Natural killer cell treated with Interleukin-12 subunit alpha and Interleukin-12 subunit beta and Interleukin-15 and Interleukin-18, amount 100 ng/mL, for 72 hours (primary cell): ENCODE measurements at regions not wholly inside any gene's neighbourhood (a gene's known extent, or its start where the extent isn't known, plus 50 kb on each side); places are given as distances from the start of the nearest gene placed in this dataset.

ENCODE experiments used
- ATAC-seq, 2 donors: fragments of 150-1000 bp; cut with Tn5 transposase in 1 of 2; sonication (Bioruptor Pico), chemical (Tn5 transposase) in 1 of 2; 2 replicates each; pipeline ENCODE4 v1.10.0; 2021
- DNase-seq: peaks from one replicate; pipeline ENCODE4 v3.0.0; 2022; ENCODE audit warnings: low spot score
- H3K27ac Mint-ChIP-seq, 2 donors: 1 replicate in 1 of 2; 2 replicates in 1 of 2; pipeline ENCODE4 v1.8.0; 2022; ENCODE audit warnings: mixed read lengths in 2 of 2, mild to moderate bottlenecking in 1 of 2, moderate library complexity in 1 of 2
- H3K27me3 Mint-ChIP-seq, 2 donors: 1 replicate in 1 of 2; 2 replicates in 1 of 2; pipeline ENCODE4 v1.8.0; 2022; ENCODE audit warnings: mixed read lengths in 2 of 2
- H3K36me3 Mint-ChIP-seq: one replicate; pipeline ENCODE4 v1.8.0; 2022; ENCODE audit warnings: mixed read lengths
- H3K4me1 Mint-ChIP-seq, 2 donors: 1 replicate in 1 of 2; 2 replicates in 1 of 2; pipeline ENCODE4 v1.8.0; 2022; ENCODE audit warnings: low read depth in 2 of 2, mixed read lengths in 2 of 2, mild to moderate bottlenecking in 1 of 2
- H3K4me3 Mint-ChIP-seq: one replicate; pipeline ENCODE4 v1.8.0; 2022; ENCODE audit warnings: mixed read lengths
- H3K9me3 Mint-ChIP-seq: 2 replicates; pipeline ENCODE4 v1.8.0; 2022; ENCODE audit warnings: mixed read lengths

DNA sequence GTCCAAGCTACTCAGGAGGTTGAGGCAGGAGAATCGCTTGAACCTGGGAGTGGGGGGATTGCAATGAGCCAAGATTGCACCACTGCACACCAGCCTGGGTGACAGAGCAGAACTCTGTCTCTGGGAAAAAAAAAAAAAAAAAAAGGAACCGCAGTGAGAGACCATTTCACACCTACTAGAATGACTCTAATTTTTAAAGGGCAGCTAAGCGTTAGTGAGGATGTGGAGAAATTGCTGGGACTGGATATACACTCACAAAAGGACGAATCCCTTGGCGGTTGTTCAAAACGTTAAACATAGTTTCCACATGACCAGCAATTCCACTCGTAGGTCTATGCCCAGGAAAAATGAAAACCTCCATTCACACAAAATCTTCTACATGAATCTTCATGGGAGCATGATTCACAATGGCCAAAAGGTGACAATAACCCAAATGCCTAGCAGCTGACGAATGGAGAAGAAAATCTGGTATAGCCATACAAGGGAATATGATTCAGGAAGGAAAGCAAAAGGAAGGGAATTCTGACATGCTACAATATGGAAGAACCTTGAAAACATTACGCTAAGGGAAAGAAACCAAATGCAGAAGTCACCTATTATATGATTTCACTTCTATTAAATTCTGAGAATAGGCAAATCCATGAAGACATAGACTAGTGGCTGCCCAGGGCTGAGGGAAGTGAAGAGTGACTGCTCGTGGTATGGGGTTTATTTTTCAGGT lies 127.0 kb downstream of the CHSY1 start:
- Mint-ChIP-seq H3K9me3 (no peaks in the 10 kb centered on the region), H3K27ac (peak overlapping the region; percentile 100), H3K4me1 (peaks cover 74 to 81% of the 10 kb centered on the region in 2 donors), H3K36me3 (no peaks in the 10 kb centered on the region), H3K27me3 (no peaks in the 10 kb centered on the region), H3K4me3 (peak overlapping the region; percentile 87)
- DNase-seq (no peak), ATAC-seq (peak; percentile 53 to 74)

DNA sequence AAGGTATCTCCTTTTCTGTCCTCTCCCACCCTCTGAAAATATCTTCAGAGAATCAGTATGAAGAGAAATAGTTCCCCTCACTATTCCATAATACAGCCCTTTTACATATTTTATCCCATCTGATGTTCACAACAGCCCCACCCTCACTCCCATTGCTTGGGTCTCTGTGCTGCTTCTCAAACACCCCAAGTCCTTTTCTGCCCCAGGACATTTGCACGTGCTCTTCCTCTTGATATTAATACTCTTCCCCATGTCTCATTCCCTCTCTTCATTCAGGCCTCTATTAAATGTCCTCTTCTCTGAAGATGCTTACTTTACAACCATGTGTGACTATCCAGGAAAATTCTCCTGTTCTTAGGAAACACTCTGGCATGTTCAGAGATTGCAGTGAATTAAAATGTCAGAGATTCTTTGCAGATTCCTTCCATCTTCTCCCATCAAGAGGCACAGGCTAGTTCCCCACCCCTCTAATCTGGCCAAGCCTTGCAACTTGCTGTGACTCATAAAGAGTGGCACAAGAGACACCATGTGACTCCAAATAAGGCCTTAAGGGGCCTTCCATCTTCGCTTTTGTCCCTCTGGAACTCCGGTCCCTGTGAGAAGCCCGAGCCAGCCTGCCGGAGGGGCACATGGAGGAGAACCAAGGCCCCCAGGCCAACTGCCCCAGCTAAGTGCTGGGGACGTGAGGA lies 128.5 kb downstream of the CHSY1 start:
- Mint-ChIP-seq H3K4me3 (peak overlapping the region; percentile 87), H3K36me3 (no peaks in the 10 kb centered on the region), H3K27me3 (no peaks in the 10 kb centered on the region), H3K4me1 (peaks cover 65 to 67% of the 10 kb centered on the region in 2 donors), H3K27ac (peak overlapping the region; percentile 100), H3K9me3 (no peaks in the 10 kb centered on the region)
- DNase-seq (peak; percentile 45), ATAC-seq (no peak)

DNA sequence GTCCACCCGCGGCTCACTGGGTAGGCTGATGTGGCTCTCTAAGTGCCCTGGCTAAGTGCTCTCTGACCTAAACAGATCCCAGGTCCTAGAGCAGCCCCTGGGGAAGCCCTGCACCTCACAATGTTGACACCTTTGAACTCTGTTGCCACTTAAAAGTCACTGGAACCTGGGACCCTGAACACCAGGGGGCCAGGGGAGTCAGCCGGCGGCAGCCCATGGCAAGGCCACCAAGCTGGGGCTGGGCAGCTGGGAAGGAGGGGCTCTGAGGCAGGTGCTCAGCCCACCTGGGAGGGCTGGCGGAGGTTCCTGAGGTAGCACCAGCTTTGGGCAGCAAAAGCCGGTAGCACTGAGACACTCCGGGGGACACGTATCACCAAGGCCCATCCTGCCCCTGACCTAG lies 129.0 kb downstream of the CHSY1 start:
- H3K36me3 Mint-ChIP-seq = no peaks in the 10 kb centered on the region
- no peaks in the 10 kb centered on the region for H3K9me3 Mint-ChIP-seq
- DNase-seq (peak; percentile 59), ATAC-seq (no peak)
- no peaks in the 10 kb centered on the region for H3K27me3 Mint-ChIP-seq
- H3K4me1 Mint-ChIP-seq = peaks cover 59 to 61% of the 10 kb centered on the region in 2 donors
- H3K4me3 Mint-ChIP-seq = peak overlapping the region; percentile 94
- peak overlapping the region; percentile 100 for H3K27ac Mint-ChIP-seq

DNA sequence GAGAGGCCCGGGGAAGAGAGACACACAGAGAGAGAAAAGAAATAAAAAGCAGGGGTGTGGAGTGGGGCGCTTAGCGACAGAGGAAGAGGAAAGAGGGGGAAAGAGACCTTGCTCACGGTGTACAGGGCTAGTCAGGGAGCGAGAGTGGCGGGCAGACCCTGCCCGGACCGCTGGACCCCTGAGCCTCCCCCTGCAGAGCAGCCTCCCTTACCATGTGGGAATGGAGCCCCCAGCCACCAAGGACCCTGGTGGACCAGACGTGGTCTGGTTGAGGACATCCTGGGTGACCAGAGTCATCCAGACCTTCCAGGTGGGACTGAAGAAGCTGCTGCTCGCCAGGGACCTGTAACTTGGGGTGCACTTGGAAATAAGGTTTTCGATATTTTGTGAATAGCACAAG lies 129.6 kb downstream of the CHSY1 start:
- ATAC-seq = no peak
- Mint-ChIP-seq H3K4me1 (peaks cover 55 to 56% of the 10 kb centered on the region in 2 donors), H3K36me3 (no peaks in the 10 kb centered on the region), H3K4me3 (peak overlapping the region; percentile 94), H3K27ac (peak overlapping the region; percentile 100), H3K9me3 (no peaks in the 10 kb centered on the region), H3K27me3 (no peaks in the 10 kb centered on the region)
- DNase-seq = peak; percentile 54

DNA sequence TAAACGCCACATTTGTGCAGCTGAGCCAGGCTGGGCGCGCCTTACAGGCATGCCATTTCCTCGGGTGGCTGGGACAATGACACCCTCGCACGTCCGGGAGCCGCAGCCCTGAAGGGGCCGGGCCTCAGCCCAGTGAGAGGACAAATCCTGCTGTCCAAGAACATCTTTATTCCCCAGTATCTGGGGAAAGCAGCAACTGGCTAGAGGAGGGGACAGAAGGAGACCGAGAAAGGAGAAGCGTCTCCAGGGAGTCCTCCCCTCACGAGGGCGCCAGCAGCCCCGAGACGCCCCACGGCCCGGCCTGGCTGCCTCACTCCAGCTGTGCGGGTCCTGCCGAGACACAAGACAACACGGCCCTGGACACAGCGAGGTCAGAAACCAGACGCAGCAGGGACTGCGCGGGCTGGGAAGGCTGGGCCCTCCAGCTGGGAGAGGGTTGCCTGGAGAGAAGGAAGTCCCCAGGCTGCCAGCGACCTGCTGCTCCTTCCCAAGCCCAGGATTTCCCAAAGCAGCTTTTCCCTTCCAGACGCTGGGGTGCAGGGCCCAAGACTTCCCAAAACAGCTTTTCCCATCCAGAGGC lies 130.2 kb downstream of the CHSY1 start:
- peak; percentile 65 for DNase-seq
- Mint-ChIP-seq H3K4me3 (peak overlapping the region; percentile 94), H3K9me3 (no peaks in the 10 kb centered on the region), H3K4me1 (peaks cover 49 to 51% of the 10 kb centered on the region in 2 donors), H3K27ac (peak overlapping the region; percentile 100), H3K27me3 (no peaks in the 10 kb centered on the region), H3K36me3 (no peaks in the 10 kb centered on the region)
- peak; percentile 63 to 64 for ATAC-seq

DNA sequence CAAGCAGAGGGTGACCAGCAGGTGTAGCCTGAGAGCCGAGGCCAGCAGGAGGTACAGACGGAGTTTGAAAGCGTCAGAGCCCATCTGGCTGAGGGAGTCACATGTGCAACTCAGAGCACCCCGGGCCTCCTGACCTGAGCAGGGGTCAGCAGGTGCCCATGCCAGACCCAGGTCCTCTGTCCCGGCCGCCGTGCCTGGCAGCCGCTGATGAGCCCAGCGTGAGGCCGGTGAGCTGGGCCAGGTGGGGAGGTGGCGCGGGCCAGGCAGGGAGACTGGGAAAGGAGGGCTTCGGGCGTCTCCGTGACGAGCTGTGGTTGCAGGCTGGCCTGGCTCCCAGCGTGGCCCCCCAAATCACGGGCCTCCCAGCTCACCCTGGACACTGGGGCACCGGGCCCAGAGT lies 130.9 kb downstream of the CHSY1 start:
- H3K27me3 Mint-ChIP-seq = no peaks in the 10 kb centered on the region
- peak overlapping the region; percentile 100 for H3K27ac Mint-ChIP-seq
- peak overlapping the region; percentile 94 for H3K4me3 Mint-ChIP-seq
- peaks cover 49 to 52% of the 10 kb centered on the region in 2 donors for H3K4me1 Mint-ChIP-seq
- ATAC-seq (no peak), DNase-seq (peak; percentile 49)
- no peaks in the 10 kb centered on the region for H3K9me3 Mint-ChIP-seq
- H3K36me3 Mint-ChIP-seq = no peaks in the 10 kb centered on the region

DNA sequence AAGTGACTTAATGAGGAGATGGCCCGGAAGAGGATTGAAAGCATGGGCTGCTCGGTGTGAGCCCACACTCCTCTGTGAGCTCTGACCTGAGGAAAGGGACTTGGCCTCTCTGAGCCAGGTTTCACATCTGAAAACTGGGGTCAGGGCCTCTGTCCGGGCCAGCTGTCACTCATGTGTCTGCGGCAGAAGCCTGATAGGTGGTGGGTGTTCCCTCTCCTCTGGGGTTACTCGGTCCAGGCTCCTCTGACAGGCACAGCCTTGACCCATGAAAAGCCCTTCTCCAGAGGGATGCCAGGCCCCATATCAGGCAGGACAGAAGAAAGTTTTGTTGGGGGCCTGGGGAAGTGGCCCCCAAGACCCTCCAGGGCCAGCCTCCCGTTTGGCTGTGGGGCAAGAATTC lies 131.4 kb downstream of the CHSY1 start:
- Mint-ChIP-seq H3K36me3 (no peaks in the 10 kb centered on the region), H3K4me1 (peaks cover 47 to 51% of the 10 kb centered on the region in 2 donors), H3K27me3 (no peaks in the 10 kb centered on the region), H3K9me3 (no peaks in the 10 kb centered on the region), H3K4me3 (peak overlapping the region; percentile 94), H3K27ac (no peak overlapping the region)
- peak; percentile 28 for DNase-seq
- no peak for ATAC-seq
